T-cell (primary cell): ENCODE measurements at regions not wholly inside any gene's neighbourhood (a gene's known extent, or its start where the extent isn't known, plus 50 kb on each side); places are given as distances from the start of the nearest gene placed in this dataset.

Experiments used
- ATAC-seq, 4 experiments: fragments of 200-7000 bp in 3 of 4; fragments of 150-1000 bp in 1 of 4; cut with Tn5 transposase; replicated peaks in 1 of 4; 1 replicate in 3 of 4; 2 replicates in 1 of 4; pipeline ENCODE4 v1.10.0; 2021; ENCODE audit warnings: moderate library complexity in 3 of 4, mild to moderate bottlenecking in 2 of 4, moderate number of reproducible peaks in 1 of 4
- CTCF ChIA-PET, 2 donors: fragments of 300-600 bp; sonication (Branson Sonifier 250); formaldehyde crosslinking; loops; one replicate each; lab custom pipeline; 2022; ENCODE audit warnings: antibody characterized with exemption in 2 of 2; lab: Charles Lee
- POLR2A ChIA-PET, 2 donors: fragments of 300-600 bp; sonication (Branson Sonifier 250); formaldehyde crosslinking; loops; one replicate each; lab custom pipeline; 2022; ENCODE audit warnings: antibody characterized with exemption in 2 of 2; lab: Charles Lee
- DNase-seq, 35 experiments: peaks; one replicate each; pipeline versions ENCODE4 v3.0.0 to v3.0.0-alpha.2; 2013 to 2023
- H3K27ac ChIP-seq: one replicate; pipeline ENCODE4 v1.5.1; 2013; ENCODE audit warnings: low read length
- H3K27me3 ChIP-seq, 2 experiments: replicated peaks in 1 of 2; 1 replicate in 1 of 2; 2 replicates in 1 of 2; pipeline versions ENCODE4 v1.6.1 to v1.7.0; 2013; ENCODE audit warnings: low read length in 1 of 2, mixed read lengths in 1 of 2; ENCODE audit not compliant: control insufficient read depth in 2 of 2, insufficient read depth in 2 of 2; ENCODE audit errors: extremely low read depth in 1 of 2
- H3K36me3 ChIP-seq, 2 donors: 1 replicate in 1 of 2; 2 replicates in 1 of 2; pipeline versions ENCODE4 v1.6.1 to v1.7.0; 2013; ENCODE audit warnings: low read length in 1 of 2; ENCODE audit not compliant: control insufficient read depth in 2 of 2, insufficient read depth in 1 of 2; ENCODE audit errors: extremely low read depth in 1 of 2
- H3K4me1 ChIP-seq, 2 experiments: 1 replicate in 1 of 2; 2 replicates in 1 of 2; pipeline versions ENCODE4 v1.6.1 to v1.7.0; 2013; ENCODE audit warnings: low read length in 2 of 2, mixed read lengths in 1 of 2; ENCODE audit not compliant: insufficient read depth in 2 of 2, control insufficient read depth in 1 of 2; ENCODE audit errors: extremely low read depth in 1 of 2
- H3K4me3 ChIP-seq, 2 donors: 1 replicate in 1 of 2; 2 replicates in 1 of 2; pipeline versions ENCODE4 v1.5.1 to v1.7.0; 2013; ENCODE audit warnings: mild to moderate bottlenecking in 2 of 2, low read length in 1 of 2, moderate library complexity in 1 of 2; ENCODE audit not compliant: control insufficient read depth in 1 of 2; ENCODE audit errors: extremely low read depth in 1 of 2
- H3K9me3 ChIP-seq: 2 replicates; pipeline ENCODE4 v1.7.0; 2013
- H3K27ac Mint-ChIP-seq, 2 donors: one replicate each; pipeline ENCODE4 v1.8.0; 2020 to 2021; ENCODE audit warnings: mild to moderate bottlenecking in 2 of 2, mixed read lengths in 2 of 2
- H3K27me3 Mint-ChIP-seq, 2 donors: one replicate each; pipeline ENCODE4 v1.8.0; 2021 to 2022; ENCODE audit warnings: mixed read lengths in 2 of 2
- H3K36me3 Mint-ChIP-seq: one replicate; pipeline ENCODE4 v1.8.0; 2021; ENCODE audit warnings: mixed read lengths
- H3K4me1 Mint-ChIP-seq, 3 donors: one replicate each; pipeline ENCODE4 v1.8.0; 2020 to 2022; ENCODE audit warnings: mixed read lengths in 3 of 3, mild to moderate bottlenecking in 1 of 3
- H3K4me3 Mint-ChIP-seq, 3 donors: one replicate each; pipeline ENCODE4 v1.8.0; 2020 to 2022; ENCODE audit warnings: mild to moderate bottlenecking in 3 of 3, mixed read lengths in 3 of 3, moderate library complexity in 3 of 3
- H3K9me3 Mint-ChIP-seq, 3 donors: one replicate each; pipeline ENCODE4 v1.8.0; 2020 to 2022; ENCODE audit warnings: mixed read lengths in 3 of 3
- WGBS: methylation state at CpG from one replicate; pipeline ENCODE4 v1.1.5; 2013; ENCODE audit warnings: missing lambda C conversion rate; ENCODE audit not compliant: insufficient coverage; 5-methylcytosine and 5-hydroxymethylcytosine counted together

- no peaks in the 10 kb centered on the region for H3K4me1 ChIP-seq
- Mint-ChIP-seq H3K4me3 (no peak overlapping the region), H3K27me3 (peaks cover 4 to 9% of the 10 kb centered on the region in 2 donors), H3K4me1 (no peaks in the 10 kb centered on the region), H3K9me3 (no peaks in the 10 kb centered on the region), H3K36me3 (no peaks in the 10 kb centered on the region), H3K27ac (no peak overlapping the region)
- CTCF ChIA-PET: no interaction called here
- H3K4me3 ChIP-seq: no peak overlapping the region
- H3K27me3 ChIP-seq: peaks cover 0 to 12% of the 10 kb centered on the region in 2 experiments
- H3K36me3 ChIP-seq: no peaks in the 10 kb centered on the region
- POLR2A ChIA-PET: no interaction called here
- no peaks in the 10 kb centered on the region for H3K9me3 ChIP-seq
- no peak for DNase-seq
- 65% methylated on average over 2 of the region's 4 CpGs for WGBS
- H3K27ac ChIP-seq: no peak overlapping the region
- ATAC-seq: no peak
Observed at GRCh38 chr6:1487239-1487638, 97.9 kb downstream of the FOXF2 start.

GRCh38 chr6:1491025-1491424 is 101.6 kb downstream of the FOXF2 start:
- Histone ChIP-seq H3K27ac (no peak overlapping the region), H3K4me3 (no peak overlapping the region), H3K27me3 (peaks cover 0 to 13% of the 10 kb centered on the region in 2 experiments), H3K36me3 (no peaks in the 10 kb centered on the region), H3K9me3 (no peaks in the 10 kb centered on the region), H3K4me1 (no peaks in the 10 kb centered on the region)
- H3K36me3 Mint-ChIP-seq: no peaks in the 10 kb centered on the region
- no peaks in the 10 kb centered on the region for H3K4me1 Mint-ChIP-seq
- H3K27ac Mint-ChIP-seq: no peak overlapping the region
- no peak overlapping the region for H3K4me3 Mint-ChIP-seq
- no peaks in the 10 kb centered on the region for H3K27me3 Mint-ChIP-seq
- H3K9me3 Mint-ChIP-seq: no peaks in the 10 kb centered on the region
- CTCF ChIA-PET: no interaction called here
- POLR2A ChIA-PET: interaction anchor here in 1 of 2 donors (0.6 kb wide), 1 partner anchor 460 kb away, joined by 3 read pairs; no protein-coding TSS in a partner anchor
- no peak for DNase-seq
- ATAC-seq: peak in 1 of 4 experiments; percentile 13
- 79% methylated on average over 6 of the region's 11 CpGs for whole genome bisulfite sequencing

- Mint-ChIP-seq H3K4me1 (no peaks in the 10 kb centered on the region), H3K9me3 (peaks cover 0 to 4% (median 2%) of the 10 kb centered on the region in 3 donors), H3K36me3 (no peaks in the 10 kb centered on the region), H3K27me3 (no peaks in the 10 kb centered on the region), H3K27ac (no peak overlapping the region), H3K4me3 (no peak overlapping the region)
- H3K4me3 ChIP-seq: no peak overlapping the region
- ChIA-PET CTCF (no interaction called here), POLR2A (no interaction called here)
- H3K27ac ChIP-seq: no peak overlapping the region
- H3K4me1 ChIP-seq: no peaks in the 10 kb centered on the region
- H3K36me3 ChIP-seq: no peaks in the 10 kb centered on the region
- DNase-seq (no peak), ATAC-seq (no peak)
- peaks cover 0 to 14% of the 10 kb centered on the region in 2 experiments for H3K27me3 ChIP-seq
- no peaks in the 10 kb centered on the region for H3K9me3 ChIP-seq
- 92% methylated on average over 2 of the region's 10 CpGs for WGBS
Observed at GRCh38 chr6:1491591-1492319, 102.4 kb downstream of the FOXF2 start.

GRCh38 chr6:1494671-1495070 is 105.3 kb downstream of the FOXF2 start:
- Histone ChIP-seq H3K27ac (no peak overlapping the region), H3K27me3 (peaks cover 0 to 13% of the 10 kb centered on the region in 2 experiments), H3K4me1 (no peaks in the 10 kb centered on the region), H3K4me3 (no peak overlapping the region), H3K9me3 (no peaks in the 10 kb centered on the region), H3K36me3 (no peaks in the 10 kb centered on the region)
- ChIA-PET CTCF (no interaction called here), POLR2A (no interaction called here)
- Mint-ChIP-seq H3K36me3 (no peaks in the 10 kb centered on the region), H3K9me3 (peaks cover 0 to 4% (median 2%) of the 10 kb centered on the region in 3 donors), H3K4me3 (no peak overlapping the region), H3K4me1 (no peaks in the 10 kb centered on the region), H3K27me3 (peaks cover 0 to 3% of the 10 kb centered on the region in 2 donors), H3K27ac (no peak overlapping the region)
- DNase-seq (no peak), ATAC-seq (no peak)
- 73% methylated on average over 9 of the region's 9 CpGs for WGBS

GRCh38 chr6:1495344-1495743 is 106.0 kb downstream of the FOXF2 start:
- peaks cover 0 to 3% of the 10 kb centered on the region in 2 donors for H3K27me3 Mint-ChIP-seq
- H3K4me3 Mint-ChIP-seq: no peak overlapping the region
- H3K4me1 Mint-ChIP-seq: no peaks in the 10 kb centered on the region
- DNase-seq: no peak
- H3K27ac Mint-ChIP-seq: no peak overlapping the region
- ATAC-seq: no peak
- H3K9me3 ChIP-seq: no peaks in the 10 kb centered on the region
- 76% methylated on average over 2 of the region's 4 CpGs for WGBS
- no peaks in the 10 kb centered on the region for H3K36me3 Mint-ChIP-seq
- H3K27ac ChIP-seq: no peak overlapping the region
- peaks cover 0 to 4% (median 2%) of the 10 kb centered on the region in 3 donors for H3K9me3 Mint-ChIP-seq
- no peaks in the 10 kb centered on the region for H3K4me1 ChIP-seq
- no peak overlapping the region for H3K4me3 ChIP-seq
- no peaks in the 10 kb centered on the region for H3K36me3 ChIP-seq
- peaks cover 0 to 16% of the 10 kb centered on the region in 2 experiments for H3K27me3 ChIP-seq
- ChIA-PET POLR2A (no interaction called here), CTCF (no interaction called here)

- Histone ChIP-seq H3K4me3 (no peak overlapping the region), H3K9me3 (no peaks in the 10 kb centered on the region), H3K4me1 (no peaks in the 10 kb centered on the region), H3K36me3 (no peaks in the 10 kb centered on the region), H3K27me3 (peaks cover 0 to 17% of the 10 kb centered on the region in 2 experiments), H3K27ac (no peak overlapping the region)
- DNase-seq (no peak), ATAC-seq (no peak)
- no peak overlapping the region for H3K27ac Mint-ChIP-seq
- ChIA-PET POLR2A (no interaction called here), CTCF (no interaction called here)
- H3K27me3 Mint-ChIP-seq: peaks cover 3 to 6% of the 10 kb centered on the region in 2 donors
- no peak overlapping the region for H3K4me3 Mint-ChIP-seq
- H3K9me3 Mint-ChIP-seq: peaks cover 0 to 4% (median 2%) of the 10 kb centered on the region in 3 donors
- WGBS: 85% methylated on average over 4 of the region's 5 CpGs
- no peaks in the 10 kb centered on the region for H3K4me1 Mint-ChIP-seq
- H3K36me3 Mint-ChIP-seq: no peaks in the 10 kb centered on the region
Observed at GRCh38 chr6:1496092-1496491, 106.7 kb downstream of the FOXF2 start.
